ENCODE measurements at regions not wholly inside any gene's neighbourhood (a gene's known extent, or its start where the extent isn't known, plus 50 kb on each side); places are given as distances from the start of the nearest gene placed in this dataset.

GRCh38 chr3:176872771-176873209 lies 324.5 kb downstream of the TBL1XR1 start:
- TF ChIP-seq POLR2AphosphoS5 (IDR thresholded peaks at IDR 0.05; ENCODE audit: borderline replicate concordance, low read depth, low read length), result no peak
- no peak for TF ChIP-seq EZH2 (IDR thresholded peaks at IDR 0.05)
